HFFc6 (cell line): ENCODE measurements at regions not wholly inside any gene's neighbourhood (a gene's known extent, or its start where the extent isn't known, plus 50 kb on each side); places are given as distances from the start of the nearest gene placed in this dataset.

Source experiments
- DNase-seq: peaks from one replicate; pipeline ENCODE4 v3.0.0-alpha.2; 2018
- H3K27ac Mint-ChIP-seq: 2 replicates; pipeline ENCODE4 v1.8.0; 2020; ENCODE audit warnings: mild to moderate bottlenecking, mixed read lengths
- H3K27me3 Mint-ChIP-seq: 2 replicates; pipeline ENCODE4 v1.8.0; 2021; ENCODE audit warnings: mild to moderate bottlenecking, moderate library complexity, mixed read lengths; ENCODE audit not compliant: insufficient read depth
- H3K36me3 Mint-ChIP-seq: 2 replicates; pipeline ENCODE4 v1.8.0; 2021; ENCODE audit warnings: low read depth, mixed read lengths
- H3K4me1 Mint-ChIP-seq: 2 replicates; pipeline ENCODE4 v1.8.0; 2020; ENCODE audit warnings: low read depth, mixed read lengths
- H3K4me3 Mint-ChIP-seq: 2 replicates; pipeline ENCODE4 v1.8.0; 2020; ENCODE audit warnings: mild to moderate bottlenecking, moderate library complexity, mixed read lengths
- H3K9me3 Mint-ChIP-seq: 2 replicates; pipeline ENCODE4 v1.8.0; 2020; ENCODE audit warnings: mild to moderate bottlenecking, mixed read lengths
- CTCF ChIP-seq: fragments of 200-600 bp; sonication (generic); IDR thresholded peaks from 2 replicates; pipeline ENCODE4 v1.5.0; 2021; ENCODE audit warnings: antibody characterized with exemption, mild to moderate bottlenecking

- Mint-ChIP-seq H3K27ac (no peak overlapping the region), H3K4me1 (no peaks in the 10 kb centered on the region), H3K9me3 (peaks cover 82% of the 10 kb centered on the region), H3K36me3 (peaks cover 14% of the 10 kb centered on the region), H3K27me3 (peaks cover 2% of the 10 kb centered on the region; the same call in 1 of the 2 replicates), H3K4me3 (no peak overlapping the region)
- no peak for TF ChIP-seq CTCF
- no peak for DNase-seq
Measured at GRCh38 chr5:174843263-174844250, 119.2 kb downstream of the MSX2 start.

GRCh38 chr5:174840435-174840834 is 116.1 kb downstream of the MSX2 start:
- DNase-seq = no peak
- Mint-ChIP-seq H3K4me1 (no peaks in the 10 kb centered on the region), H3K9me3 (peaks cover 78% of the 10 kb centered on the region), H3K4me3 (no peak overlapping the region), H3K27ac (no peak overlapping the region), H3K36me3 (peaks cover 7% of the 10 kb centered on the region), H3K27me3 (peaks cover 2% of the 10 kb centered on the region)
- TF ChIP-seq CTCF = no peak

- Mint-ChIP-seq H3K27me3 (peaks cover 2% of the 10 kb centered on the region), H3K36me3 (no peaks in the 10 kb centered on the region; the same call in 1 of the 2 replicates), H3K27ac (no peak overlapping the region), H3K4me3 (no peak overlapping the region), H3K4me1 (no peaks in the 10 kb centered on the region), H3K9me3 (peaks cover 77% of the 10 kb centered on the region)
- no peak for TF ChIP-seq CTCF
- DNase-seq = no peak
Measured at GRCh38 chr5:174839196-174839595, 114.8 kb downstream of the MSX2 start.

GRCh38 chr5:174837919-174838902 is 113.8 kb downstream of the MSX2 start:
- no peak for TF ChIP-seq CTCF
- Mint-ChIP-seq H3K9me3 (peaks cover 75% of the 10 kb centered on the region), H3K4me3 (no peak overlapping the region), H3K27ac (no peak overlapping the region), H3K36me3 (no peaks in the 10 kb centered on the region; the same call in 1 of the 2 replicates), H3K4me1 (no peaks in the 10 kb centered on the region), H3K27me3 (peaks cover 2% of the 10 kb centered on the region)
- DNase-seq = no peak

GRCh38 chr5:174834081-174834480 is 109.7 kb downstream of the MSX2 start:
- Mint-ChIP-seq H3K36me3 (no peaks in the 10 kb centered on the region), H3K4me3 (no peak overlapping the region)
- DNase-seq = no peak

More at GRCh38 chr5:174834081-174834480, 109.7 kb downstream of the MSX2 start:
- no peak for TF ChIP-seq CTCF
- Mint-ChIP-seq H3K9me3 (peaks cover 61% of the 10 kb centered on the region), H3K27me3 (no peaks in the 10 kb centered on the region; the same call in none of the 2 replicates), H3K4me1 (no peaks in the 10 kb centered on the region), H3K27ac (no peak overlapping the region)
